GM19468 (cell line): ENCODE measurements at regions not wholly inside any gene's neighbourhood (a gene's known extent, or its start where the extent isn't known, plus 50 kb on each side); places are given as distances from the start of the nearest gene placed in this dataset.

Experiments used
- ATAC-seq: cut with Tn5 transposase; IDR thresholded peaks from one replicate; pipeline ENCODE4 v1.9.1; 2021; ENCODE audit warnings: mild to moderate bottlenecking, moderate library complexity, moderate number of reproducible peaks; ENCODE audit not compliant: unreplicated experiment; ENCODE audit errors: extremely low read depth

DNA sequence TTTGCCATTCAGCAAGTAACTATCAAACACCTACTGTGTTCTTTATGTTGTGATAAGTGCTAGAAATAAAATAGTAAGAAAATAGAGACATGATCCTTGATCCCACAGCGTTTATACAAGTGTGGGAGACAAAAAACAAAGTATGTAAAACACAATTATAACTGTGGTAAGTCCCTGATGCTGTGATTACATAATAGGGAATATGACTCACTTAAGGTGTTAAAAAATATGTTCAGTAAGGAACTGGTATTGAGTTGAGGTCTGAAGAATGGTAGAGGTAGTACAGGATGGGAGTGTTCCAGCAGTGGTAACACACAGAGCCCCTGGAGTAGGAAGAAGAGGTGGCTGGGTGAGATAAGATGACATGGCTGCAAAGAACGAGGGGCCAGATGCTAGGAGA, 132.1 kb upstream of the TMC3 start:
- no peak for ATAC-seq

GRCh38 chr15:81504170-81504905, 130.3 kb upstream of the TMC3 start:
- ATAC-seq: no peak

GRCh38 chr15:81502439-81502838, 128.4 kb upstream of the TMC3 start:
- ATAC-seq: no peak

DNA sequence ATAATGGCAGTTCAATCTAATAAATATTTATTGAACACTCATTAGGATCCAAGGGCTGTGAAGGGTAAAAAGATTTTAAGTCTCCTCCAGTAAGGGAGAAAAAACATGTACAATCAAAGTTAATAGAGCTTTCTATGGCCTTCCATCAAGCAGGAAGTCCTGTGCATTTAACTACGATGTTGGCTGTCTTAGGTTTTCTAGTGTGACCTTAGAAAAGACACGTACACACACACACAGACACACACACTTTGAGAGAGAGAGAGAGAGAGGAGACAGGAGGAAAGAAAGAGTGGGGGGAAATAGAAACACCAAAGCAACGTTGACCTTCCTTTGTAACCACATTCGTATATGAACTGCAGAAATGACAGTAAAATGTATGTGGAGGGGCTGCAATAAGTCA, 126.1 kb upstream of the TMC3 start:
- no peak for ATAC-seq

DNA sequence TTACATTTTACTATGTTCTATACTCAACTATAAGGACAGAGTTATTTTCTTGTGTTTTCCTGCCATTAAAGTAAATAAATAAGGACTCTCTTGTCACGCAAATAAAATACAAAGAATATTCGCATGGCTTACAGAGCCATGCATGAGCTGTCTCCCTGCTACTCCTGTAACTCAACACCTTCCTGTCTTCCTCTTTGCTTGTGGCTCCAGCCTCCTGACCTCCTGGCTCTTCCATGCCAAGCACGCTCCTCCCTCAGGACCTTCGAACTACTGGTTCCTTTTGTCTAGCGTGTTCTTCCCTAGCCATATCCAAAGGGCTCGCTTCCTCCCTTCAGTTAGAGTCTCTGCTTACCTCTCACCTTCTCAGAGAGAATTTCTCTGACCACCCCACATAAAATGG, 124.3 kb upstream of the TMC3 start:
- ATAC-seq: no peak

DNA sequence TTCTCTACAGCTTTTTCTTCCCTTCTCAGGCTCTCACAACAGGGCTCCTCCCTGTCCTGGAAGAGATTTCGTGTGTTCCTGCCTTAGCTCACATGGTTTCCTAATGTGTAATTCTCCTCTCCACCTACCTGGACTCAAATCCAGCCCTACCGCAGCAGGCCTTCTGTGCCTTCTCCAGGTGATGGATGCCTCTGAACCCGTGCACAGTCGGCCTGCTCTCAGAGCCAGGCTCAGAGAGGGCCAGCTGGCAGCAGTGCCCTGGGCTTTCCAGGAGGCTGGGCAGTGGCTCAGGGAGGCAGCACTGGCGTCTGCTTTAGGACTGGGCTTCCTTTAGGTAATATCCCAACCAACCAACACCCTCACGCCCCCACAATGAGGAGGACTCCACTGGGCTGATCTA, 123.2 kb upstream of the TMC3 start:
- no peak for ATAC-seq

DNA sequence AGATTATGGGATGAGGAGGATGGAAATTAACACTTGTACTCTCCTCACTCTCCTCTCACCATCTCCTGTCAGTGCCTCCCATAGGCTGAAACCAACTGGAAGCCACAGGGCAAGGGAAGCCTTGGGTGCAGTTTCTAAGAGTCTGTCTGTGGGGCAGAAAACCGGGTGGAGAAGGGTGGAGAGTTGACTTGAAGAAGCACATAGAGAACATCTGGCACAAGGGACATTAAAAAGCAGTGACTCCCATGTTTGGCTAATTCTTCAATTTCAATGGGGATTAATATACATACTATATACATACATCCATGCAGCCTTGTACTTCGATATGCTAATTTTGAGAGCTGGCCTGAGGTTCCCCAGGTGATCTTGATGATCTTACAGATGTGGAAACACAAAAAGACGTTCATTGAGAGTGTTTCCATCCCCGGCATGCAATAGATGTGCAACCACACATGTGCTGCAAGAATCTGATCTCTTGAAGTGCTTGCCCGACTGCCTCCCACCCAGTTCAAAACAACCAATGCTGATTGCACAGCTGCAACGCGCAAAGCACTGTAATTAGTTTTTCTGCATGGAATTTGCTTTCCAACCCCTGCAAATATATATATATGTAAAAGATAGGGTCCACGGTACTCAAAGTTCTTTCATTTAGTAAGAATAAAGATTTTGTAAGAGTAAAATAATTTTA, 121.9 kb upstream of the TMC3 start:
- no peak for ATAC-seq

- ATAC-seq: no peak
Measured at GRCh38 chr15:81492969-81493645, 119.1 kb upstream of the TMC3 start.

- ATAC-seq: no peak
Measured at GRCh38 chr15:81492331-81492968, 118.4 kb upstream of the TMC3 start.

DNA sequence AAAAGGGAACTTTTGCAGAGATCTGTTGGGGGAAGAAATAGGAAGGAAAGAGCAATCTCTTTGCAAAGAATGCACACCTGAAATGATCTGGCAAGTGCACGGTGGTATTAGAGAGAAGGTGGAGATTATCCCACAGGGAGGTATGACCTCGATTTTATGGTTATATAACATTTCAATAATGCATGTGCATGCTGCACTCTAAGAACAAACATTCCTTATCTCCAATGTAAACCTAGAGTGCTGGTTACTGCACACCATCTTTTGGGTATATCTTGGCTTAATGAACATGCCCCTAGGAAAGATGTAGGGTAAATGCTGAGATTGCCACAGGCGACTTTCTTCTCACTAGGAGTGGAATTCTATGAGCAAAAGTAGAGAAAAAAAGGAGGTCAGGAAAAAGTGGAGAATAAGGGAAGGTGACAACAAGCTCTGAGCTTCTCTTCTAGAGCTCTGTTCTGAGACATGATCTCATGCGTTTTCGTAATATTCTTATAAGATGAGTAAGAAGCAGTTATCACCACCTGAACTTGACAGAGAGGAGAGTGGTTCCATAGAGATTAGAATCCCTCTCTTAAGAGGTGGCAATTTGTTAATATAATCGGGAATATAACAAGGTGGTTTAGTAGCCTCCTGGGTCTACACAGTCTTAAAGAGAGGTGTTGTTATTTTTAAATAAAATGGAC, 117.5 kb upstream of the TMC3 start:
- ATAC-seq: no peak

DNA sequence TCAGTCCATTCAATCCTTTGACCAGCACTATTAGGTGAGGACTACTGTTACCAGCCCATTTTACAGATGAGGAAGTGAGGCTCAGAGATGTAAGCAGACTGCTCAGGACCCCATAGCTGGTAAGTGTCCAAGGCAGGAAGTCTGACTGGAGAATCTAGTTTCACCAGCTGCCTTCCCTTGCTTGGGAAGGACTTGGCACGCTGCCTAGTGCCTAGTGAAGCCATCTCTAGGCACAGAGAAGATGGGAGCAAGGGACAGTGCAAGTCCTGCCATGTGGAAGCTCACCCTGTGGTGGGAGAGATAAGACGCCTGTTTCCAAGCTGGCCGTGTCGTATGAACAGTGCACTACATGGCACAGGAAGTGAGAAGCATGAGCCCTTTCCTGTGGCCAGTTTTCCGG, 111.8 kb upstream of the TMC3 start:
- ATAC-seq: no peak

DNA sequence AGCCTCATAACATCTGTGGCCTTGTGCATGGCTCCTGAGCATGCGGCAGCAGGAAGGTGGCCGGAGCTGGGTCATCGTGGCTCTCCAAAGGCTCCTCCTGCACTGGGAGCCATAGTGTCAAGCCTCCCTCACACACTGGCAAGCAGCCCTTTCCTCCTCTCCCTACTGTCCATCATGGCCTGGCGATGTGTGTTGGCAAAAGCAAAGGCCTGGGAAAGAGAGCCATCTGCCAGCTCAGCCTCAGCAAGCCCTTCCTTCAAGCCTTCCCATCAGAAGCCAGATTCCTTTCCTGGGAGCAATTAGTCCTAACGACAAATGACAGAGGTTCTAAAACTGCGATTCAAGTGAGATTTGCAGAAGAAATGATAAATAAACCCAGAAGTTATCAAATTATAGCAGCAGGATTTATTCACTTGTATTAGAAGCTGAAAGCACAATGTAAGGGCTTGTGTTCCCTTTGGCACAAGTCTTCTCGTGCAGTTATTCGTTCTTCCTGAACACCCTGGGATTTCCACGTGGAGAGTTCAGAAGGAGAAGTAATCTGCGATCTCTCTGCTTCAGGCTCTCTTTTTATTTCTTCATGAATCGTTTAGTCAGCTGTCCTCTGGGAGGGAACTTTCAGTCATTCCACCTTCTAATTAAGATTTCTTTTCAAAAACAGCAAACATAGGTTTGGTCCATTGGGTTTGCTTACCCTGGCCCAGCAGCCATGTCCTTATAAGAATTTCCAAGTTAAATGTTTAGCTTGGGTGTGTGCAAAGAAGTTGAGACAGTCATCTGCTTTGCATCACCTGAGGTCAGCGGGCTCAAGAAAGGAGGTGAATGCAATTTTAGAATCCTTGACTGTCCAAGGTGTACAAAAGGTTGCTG, 110.3 kb upstream of the TMC3 start:
- ATAC-seq: no peak

DNA sequence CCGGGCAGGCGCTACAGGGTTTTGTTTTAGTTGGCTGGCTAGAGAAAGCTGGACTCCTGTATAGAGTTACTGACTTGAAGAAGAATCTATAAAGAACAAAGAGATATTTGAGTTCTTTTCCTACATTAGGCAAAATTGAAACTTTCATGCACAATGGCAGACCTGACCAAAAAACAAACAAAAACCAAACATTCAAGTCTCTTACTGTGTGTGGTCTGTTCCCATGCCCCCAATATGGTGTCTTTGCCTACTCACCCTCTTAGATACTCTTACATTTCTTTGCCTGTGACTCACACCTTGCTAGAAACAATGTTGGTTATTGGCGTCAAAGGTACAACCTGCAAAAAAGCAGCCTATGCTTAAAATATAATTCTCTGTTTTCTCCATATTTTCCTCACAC, 109.5 kb upstream of the TMC3 start:
- ATAC-seq: no peak

- no peak for ATAC-seq
Measured at GRCh38 chr15:81481346-81481745, 107.3 kb upstream of the TMC3 start.

DNA sequence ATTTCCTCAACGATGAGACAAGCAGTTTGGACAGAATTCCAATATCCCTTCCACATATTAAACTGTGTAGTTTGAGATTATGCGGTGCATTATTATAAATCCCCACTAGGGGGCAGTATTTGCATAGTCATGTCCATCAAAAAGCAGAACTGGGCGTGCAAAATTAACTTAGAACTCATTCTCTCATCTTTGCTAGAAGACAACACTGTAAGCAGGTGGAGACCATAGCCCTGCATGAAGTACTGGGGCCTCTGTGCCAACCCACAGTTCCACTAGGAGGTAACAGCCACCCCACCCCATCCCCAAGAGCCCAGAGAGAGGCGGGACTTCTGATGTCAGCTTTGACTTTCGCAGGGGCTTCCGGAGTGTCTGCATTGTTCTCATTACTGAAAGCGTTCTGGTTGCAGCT, 106.6 kb upstream of the TMC3 start:
- ATAC-seq: no peak

GRCh38 chr15:81478354-81478753, 104.3 kb upstream of the TMC3 start:
- no peak for ATAC-seq

GRCh38 chr15:81475926-81476325, 101.9 kb upstream of the TMC3 start:
- no peak for ATAC-seq

DNA sequence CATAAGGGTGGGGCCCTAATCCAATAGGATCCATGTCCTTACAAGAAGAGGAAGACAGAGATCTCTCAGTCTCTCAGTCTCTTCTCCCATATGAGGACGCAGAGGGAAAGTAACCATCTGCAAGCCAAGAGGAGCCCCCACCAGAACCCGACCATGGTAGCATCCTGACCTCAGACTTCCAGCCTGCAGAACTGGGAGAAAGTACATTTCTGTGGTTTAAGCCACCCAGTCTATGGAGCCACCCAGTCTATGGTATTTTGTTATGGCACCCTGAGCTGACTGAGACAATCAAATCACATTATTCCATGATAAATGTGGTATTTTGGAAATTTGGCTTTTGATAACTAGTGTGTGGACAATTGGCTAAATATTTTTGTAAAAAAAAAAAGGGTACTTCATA, 101.5 kb upstream of the TMC3 start:
- ATAC-seq: no peak

DNA sequence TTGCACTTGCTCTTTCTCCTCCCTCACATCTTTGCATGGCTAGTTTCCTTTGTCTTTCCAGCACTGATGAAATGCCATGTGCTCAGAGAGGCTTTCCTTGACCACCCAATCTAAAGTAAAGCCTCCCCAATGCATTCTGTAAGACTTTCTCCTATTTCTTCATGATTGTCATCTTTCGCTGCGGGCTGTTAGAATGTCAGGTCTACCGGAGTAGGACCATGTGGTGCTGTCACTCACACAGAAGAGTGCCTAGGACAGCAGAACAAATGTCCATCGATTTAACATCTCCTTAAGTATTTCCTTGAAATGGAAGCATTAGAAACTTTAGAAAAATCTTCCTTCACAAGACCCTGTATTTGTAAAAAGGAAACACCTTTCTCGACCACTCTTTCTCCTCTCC, 99.9 kb upstream of the TMC3 start:
- ATAC-seq: no peak

DNA sequence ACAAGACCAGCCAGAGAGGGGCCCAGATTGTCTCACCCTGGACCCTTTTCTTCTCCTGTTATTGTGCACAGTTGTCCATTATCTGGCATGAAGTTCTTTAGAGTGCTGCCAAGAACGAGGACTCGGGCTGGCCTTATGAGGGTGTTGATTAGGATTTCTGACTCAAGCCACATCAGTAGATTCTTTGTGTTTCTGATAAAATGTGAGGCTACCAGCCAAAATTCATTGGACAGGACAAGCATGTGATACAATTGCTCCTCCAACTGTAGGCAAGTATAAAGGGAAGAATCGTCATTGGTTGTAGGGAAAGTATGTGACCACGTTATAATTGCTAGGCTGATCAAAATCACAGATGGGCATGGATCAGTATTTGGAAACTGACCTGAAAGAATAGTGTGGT, 99.2 kb upstream of the TMC3 start:
- ATAC-seq: no peak
